ENCODE measurements at regions not wholly inside any gene's neighbourhood (a gene's known extent, or its start where the extent isn't known, plus 50 kb on each side); places are given as distances from the start of the nearest gene placed in this dataset.

GRCh38 chr3:162799910-162800309 is 1303.3 kb downstream of the OTOL1 start:
- no peaks in the 10 kb centered on the region for H3K27me3 ChIP-seq (ENCODE audit: control insufficient read depth, insufficient read depth, low read length)
- DNase-seq (ENCODE audit: low read depth) = no peak
- H3K4me3 ChIP-seq (ENCODE audit: low read depth, low read length) = no peak overlapping the region
- no peak for TF ChIP-seq CTCF (IDR thresholded peaks at IDR 0.05; ENCODE audit: insufficient read depth, low read depth, low read length)
- ChIA-PET POLR2A (no interaction called here), CTCF (no interaction called here)
- H3K36me3 ChIP-seq (ENCODE audit: control insufficient read depth, insufficient read depth, low read length) = no peaks in the 10 kb centered on the region

GRCh38 chr3:162802228-162802965 is 1305.8 kb downstream of the OTOL1 start:
- no peak for TF ChIP-seq CTCF (IDR thresholded peaks at IDR 0.05; ENCODE audit: insufficient read depth, low read depth, low read length)
- CTCF ChIA-PET = interaction anchor here (0.7 kb wide), 1 partner anchor 666 kb away, joined by 3 read pairs; no protein-coding TSS in a partner anchor
- DNase-seq (ENCODE audit: low read depth) = no peak
- no peaks in the 10 kb centered on the region for H3K36me3 ChIP-seq (ENCODE audit: control insufficient read depth, insufficient read depth, low read length)
- POLR2A ChIA-PET = no interaction called here
- H3K4me3 ChIP-seq (ENCODE audit: low read depth, low read length) = no peak overlapping the region
- H3K27me3 ChIP-seq (ENCODE audit: control insufficient read depth, insufficient read depth, low read length) = no peaks in the 10 kb centered on the region

DNA sequence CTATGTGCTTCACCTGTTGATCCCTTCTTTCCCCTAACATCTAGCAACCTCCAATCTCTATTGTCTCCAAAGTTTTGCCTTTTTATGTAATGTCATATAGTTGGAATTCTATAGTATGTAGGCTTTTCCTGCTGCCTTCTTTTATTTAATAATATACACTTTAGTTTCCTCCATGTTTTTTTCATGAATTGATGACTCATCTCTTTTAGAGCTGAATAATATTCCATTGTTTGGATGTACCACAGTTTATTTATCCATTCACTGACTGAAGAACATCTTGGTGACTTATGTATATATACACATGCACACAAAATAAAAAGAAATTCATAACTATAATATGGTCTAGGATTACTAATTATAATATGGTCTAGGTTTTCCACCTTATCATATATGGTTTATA is 1314.2 kb downstream of the OTOL1 start:
- DNase-seq (ENCODE audit: low read depth) = no peak
- POLR2A ChIA-PET = no interaction called here
- TF ChIP-seq CTCF (IDR thresholded peaks at IDR 0.05; ENCODE audit: insufficient read depth, low read depth, low read length) = no peak
- CTCF ChIA-PET = no interaction called here
- no peaks in the 10 kb centered on the region for H3K27me3 ChIP-seq (ENCODE audit: control insufficient read depth, insufficient read depth, low read length)
- H3K36me3 ChIP-seq (ENCODE audit: control insufficient read depth, insufficient read depth, low read length) = no peaks in the 10 kb centered on the region
- no peak overlapping the region for H3K4me3 ChIP-seq (ENCODE audit: low read depth, low read length)

DNA sequence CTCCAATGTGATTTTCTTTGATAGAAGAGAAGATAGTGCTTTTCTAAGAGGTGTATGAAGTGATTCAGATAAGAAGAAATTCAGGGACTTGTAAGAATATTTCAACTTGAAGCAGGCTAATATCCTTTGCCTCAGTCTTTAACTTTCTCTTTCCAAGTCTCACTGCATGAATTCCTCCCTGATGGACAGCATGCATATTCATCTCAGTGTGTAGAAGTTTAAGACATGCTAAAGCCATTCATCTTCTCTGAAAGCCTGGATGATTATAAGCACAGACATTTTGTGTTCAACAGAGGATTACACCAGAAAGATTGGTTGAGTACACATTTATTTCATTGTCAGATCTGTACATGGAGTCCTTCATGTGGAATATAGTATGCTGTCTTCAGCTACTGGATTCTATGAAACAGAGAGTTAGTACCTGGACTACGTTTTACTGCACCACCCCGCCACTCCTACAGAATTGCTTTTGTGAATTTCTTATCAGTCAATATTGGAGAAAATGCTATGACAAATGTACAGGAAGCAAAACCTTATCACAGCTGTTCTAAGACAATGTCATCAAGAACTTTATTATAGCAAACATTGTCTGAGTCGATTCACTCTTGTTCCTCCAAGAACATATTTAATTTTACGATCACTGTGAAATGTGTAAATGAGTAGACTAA is 1346.1 kb downstream of the OTOL1 start:
- H3K36me3 ChIP-seq (ENCODE audit: control insufficient read depth, insufficient read depth, low read length) = no peaks in the 10 kb centered on the region
- no peak for DNase-seq (ENCODE audit: low read depth)
- no peak for TF ChIP-seq CTCF (IDR thresholded peaks at IDR 0.05; ENCODE audit: insufficient read depth, low read depth, low read length)
- H3K27me3 ChIP-seq (ENCODE audit: control insufficient read depth, insufficient read depth, low read length) = no peaks in the 10 kb centered on the region
- ChIA-PET POLR2A (no interaction called here), CTCF (no interaction called here)
- no peak overlapping the region for H3K4me3 ChIP-seq (ENCODE audit: low read depth, low read length)

DNA sequence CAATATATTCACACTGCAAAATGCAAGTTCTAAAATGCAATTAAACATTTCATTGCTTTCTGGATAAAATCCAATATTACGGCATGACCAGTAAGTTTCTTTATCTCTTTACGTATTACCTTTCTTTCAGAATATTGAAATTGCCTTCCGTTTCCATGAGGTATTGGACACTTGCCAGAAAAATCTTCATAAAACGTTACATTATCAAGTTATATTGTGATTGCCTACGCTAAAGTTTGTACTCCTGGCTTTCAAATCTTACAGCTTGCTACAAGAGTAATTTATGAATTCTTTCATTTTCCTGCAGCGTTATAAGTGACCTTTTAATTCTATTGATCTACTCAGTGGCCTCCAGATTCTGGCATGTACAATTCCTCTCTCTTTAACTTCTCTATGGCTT is 1349.3 kb downstream of the OTOL1 start:
- no peak for TF ChIP-seq CTCF (IDR thresholded peaks at IDR 0.05; ENCODE audit: insufficient read depth, low read depth, low read length)
- ChIA-PET POLR2A (no interaction called here), CTCF (no interaction called here)
- DNase-seq (ENCODE audit: low read depth) = no peak
- Histone ChIP-seq H3K36me3 (ENCODE audit: control insufficient read depth, insufficient read depth, low read length) (no peaks in the 10 kb centered on the region), H3K4me3 (ENCODE audit: low read depth, low read length) (no peak overlapping the region), H3K27me3 (ENCODE audit: control insufficient read depth, insufficient read depth, low read length) (no peaks in the 10 kb centered on the region)
